ENCODE measurements at regions not wholly inside any gene's neighbourhood (a gene's known extent, or its start where the extent isn't known, plus 50 kb on each side); places are given as distances from the start of the nearest gene placed in this dataset.

DNA sequence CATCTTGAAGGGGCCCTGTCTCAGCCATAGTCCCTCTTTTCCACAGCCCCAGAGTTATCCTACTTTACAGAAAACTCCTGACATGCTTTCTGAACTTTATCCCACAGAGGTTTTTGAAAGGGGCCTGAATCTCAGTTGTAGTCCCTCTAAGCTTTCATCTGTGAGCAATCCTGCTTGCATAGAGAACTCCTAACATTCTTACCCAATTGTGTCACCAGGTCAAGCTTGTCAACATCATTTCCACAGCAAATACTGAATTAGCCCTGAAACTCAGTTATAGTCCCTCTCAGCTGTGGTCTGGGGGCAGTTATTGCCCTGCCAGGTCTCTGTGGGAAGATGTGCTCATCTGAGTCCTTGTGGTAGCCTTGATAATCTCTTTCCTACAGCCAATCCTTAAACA, 2190.3 kb upstream of the PCDH20 start:
- Histone ChIP-seq H3K4me3 (ENCODE audit: insufficient read length, low read depth) (no peak overlapping the region), H3K4me1 (ENCODE audit: insufficient read depth, insufficient read length) (no peaks in the 10 kb centered on the region), H3K36me3 (ENCODE audit: insufficient read depth, insufficient read length, low read length) (no peaks in the 10 kb centered on the region), H3K9me3 (ENCODE audit: insufficient read depth, low read length) (no peaks in the 10 kb centered on the region), H3K9ac (ENCODE audit: insufficient read length, low read depth) (no peak overlapping the region), H3K27me3 (ENCODE audit: insufficient read depth, insufficient read length) (no peaks in the 10 kb centered on the region)
- DNase-seq (ENCODE audit: low read depth, low spot score) = no peak
- TF ChIP-seq ZNF274 (IDR thresholded peaks at IDR 0.05; ENCODE audit: low read depth, low read length) (no peak), YY1 (IDR thresholded peaks at IDR 0.05; ENCODE audit: insufficient read depth, insufficient read length) (no peak), SUZ12 (IDR thresholded peaks at IDR 0.05; ENCODE audit: extremely low read depth, insufficient read depth, insufficient read length) (no peak)

DNA sequence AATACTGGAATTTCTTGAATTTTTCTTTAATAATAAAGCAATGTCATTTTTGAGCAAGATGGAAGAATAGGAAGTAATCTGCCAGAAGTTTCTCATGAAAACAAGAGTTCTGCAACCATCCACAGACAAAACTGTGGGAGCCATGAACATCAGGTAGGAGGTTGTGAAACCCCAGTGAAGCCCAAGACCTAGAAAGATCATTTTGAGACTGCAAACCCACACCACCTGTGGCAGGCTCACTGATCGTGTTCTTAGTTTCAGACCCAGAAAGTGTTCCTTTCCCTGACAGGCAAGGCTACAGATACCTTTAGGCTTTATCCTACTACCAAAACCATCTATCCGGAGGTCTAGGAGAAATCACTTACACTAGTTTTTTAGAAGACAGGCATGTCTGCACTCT, 2189.8 kb upstream of the PCDH20 start:
- no peaks in the 10 kb centered on the region for H3K4me1 ChIP-seq (ENCODE audit: insufficient read depth, insufficient read length)
- H3K9ac ChIP-seq (ENCODE audit: insufficient read length, low read depth) = no peak overlapping the region
- H3K36me3 ChIP-seq (ENCODE audit: insufficient read depth, insufficient read length, low read length) = no peaks in the 10 kb centered on the region
- H3K4me3 ChIP-seq (ENCODE audit: insufficient read length, low read depth) = no peak overlapping the region
- no peaks in the 10 kb centered on the region for H3K9me3 ChIP-seq (ENCODE audit: insufficient read depth, low read length)
- no peaks in the 10 kb centered on the region for H3K27me3 ChIP-seq (ENCODE audit: insufficient read depth, insufficient read length)
- TF ChIP-seq YY1 (IDR thresholded peaks at IDR 0.05; ENCODE audit: insufficient read depth, insufficient read length) (no peak), ZNF274 (IDR thresholded peaks at IDR 0.05; ENCODE audit: low read depth, low read length) (no peak), SUZ12 (IDR thresholded peaks at IDR 0.05; ENCODE audit: extremely low read depth, insufficient read depth, insufficient read length) (no peak)
- DNase-seq (ENCODE audit: low read depth, low spot score) = no peak

DNA sequence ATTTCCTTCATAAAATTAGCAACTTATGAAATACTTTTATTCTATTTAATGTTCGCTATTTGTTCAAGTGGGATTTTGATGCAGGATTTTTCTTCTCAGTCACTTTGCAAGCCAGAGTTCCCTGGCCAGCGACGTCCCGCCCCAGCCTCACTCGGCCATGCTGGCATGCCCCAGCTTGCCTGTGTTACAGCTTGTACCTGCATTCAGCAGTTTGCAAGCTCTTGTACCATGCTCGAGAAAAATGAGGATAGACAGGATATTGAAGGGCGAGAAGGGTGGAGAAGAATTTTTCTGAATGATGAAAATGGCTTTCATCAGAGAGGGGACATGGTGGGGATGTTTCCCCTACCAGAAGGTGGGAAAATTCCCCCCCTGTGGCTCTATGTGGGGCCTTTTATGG, 2180.2 kb upstream of the PCDH20 start:
- TF ChIP-seq SUZ12 (IDR thresholded peaks at IDR 0.05; ENCODE audit: extremely low read depth, insufficient read depth, insufficient read length) = no peak
- no peak for TF ChIP-seq ZNF274 (IDR thresholded peaks at IDR 0.05; ENCODE audit: low read depth, low read length)
- TF ChIP-seq YY1 (IDR thresholded peaks at IDR 0.05; ENCODE audit: insufficient read depth, insufficient read length) = no peak
- no peak for DNase-seq (ENCODE audit: low read depth, low spot score)
- Histone ChIP-seq H3K27me3 (ENCODE audit: insufficient read depth, insufficient read length) (no peaks in the 10 kb centered on the region), H3K9me3 (ENCODE audit: insufficient read depth, low read length) (no peaks in the 10 kb centered on the region), H3K4me3 (ENCODE audit: insufficient read length, low read depth) (no peak overlapping the region), H3K36me3 (ENCODE audit: insufficient read depth, insufficient read length, low read length) (no peaks in the 10 kb centered on the region), H3K9ac (ENCODE audit: insufficient read length, low read depth) (no peak overlapping the region), H3K4me1 (ENCODE audit: insufficient read depth, insufficient read length) (no peaks in the 10 kb centered on the region)

DNA sequence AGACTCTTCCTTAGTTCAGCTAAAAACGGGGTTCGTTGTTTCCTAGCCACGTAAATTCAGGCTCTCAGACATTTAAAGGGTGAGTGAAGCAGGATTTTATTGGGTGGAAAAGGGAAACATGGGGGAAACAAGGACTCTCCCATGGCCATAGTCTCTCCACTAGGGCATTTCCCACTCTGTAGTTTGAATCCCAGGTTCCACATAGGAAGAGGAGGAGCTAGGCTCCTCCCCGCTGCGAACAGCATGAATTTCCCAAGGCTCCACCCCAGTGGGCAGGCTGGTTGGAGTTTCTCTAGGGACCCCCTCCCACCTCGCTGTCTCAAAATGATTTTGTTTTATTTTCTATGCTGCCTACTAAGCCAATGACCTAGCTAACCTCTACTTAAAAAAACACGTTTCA, 2170.8 kb upstream of the PCDH20 start:
- H3K9ac ChIP-seq (ENCODE audit: insufficient read length, low read depth) = no peak overlapping the region
- no peaks in the 10 kb centered on the region for H3K9me3 ChIP-seq (ENCODE audit: insufficient read depth, low read length)
- no peaks in the 10 kb centered on the region for H3K4me1 ChIP-seq (ENCODE audit: insufficient read depth, insufficient read length)
- H3K36me3 ChIP-seq (ENCODE audit: insufficient read depth, insufficient read length, low read length) = no peaks in the 10 kb centered on the region
- H3K4me3 ChIP-seq (ENCODE audit: insufficient read length, low read depth) = no peak overlapping the region
- H3K27me3 ChIP-seq (ENCODE audit: insufficient read depth, insufficient read length) = no peaks in the 10 kb centered on the region
- no peak for DNase-seq (ENCODE audit: low read depth, low spot score)
- TF ChIP-seq YY1 (IDR thresholded peaks at IDR 0.05; ENCODE audit: insufficient read depth, insufficient read length) = no peak
- TF ChIP-seq SUZ12 (IDR thresholded peaks at IDR 0.05; ENCODE audit: extremely low read depth, insufficient read depth, insufficient read length) = no peak
- TF ChIP-seq ZNF274 (IDR thresholded peaks at IDR 0.05; ENCODE audit: low read depth, low read length) = no peak

DNA sequence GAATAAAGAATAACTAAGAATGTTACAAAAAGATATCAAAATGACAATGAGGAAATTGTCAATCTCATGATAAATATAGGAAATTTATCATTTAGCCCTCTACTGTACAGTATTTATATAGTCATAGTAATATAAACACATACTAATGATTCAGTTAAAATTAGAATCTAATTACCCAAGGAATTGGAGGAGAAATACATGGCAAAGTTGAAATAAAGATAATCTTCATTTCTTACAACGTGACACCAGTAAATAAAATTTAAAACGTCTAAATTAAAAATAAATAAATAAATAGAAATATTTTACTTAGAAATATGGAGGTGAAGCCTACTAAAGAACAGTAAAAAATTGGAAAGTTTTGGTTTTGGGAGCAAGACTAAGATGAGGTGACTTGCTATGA, 2163.1 kb upstream of the PCDH20 start:
- Histone ChIP-seq H3K4me3 (ENCODE audit: insufficient read length, low read depth) (no peak overlapping the region), H3K27me3 (ENCODE audit: insufficient read depth, insufficient read length) (no peaks in the 10 kb centered on the region), H3K9me3 (ENCODE audit: insufficient read depth, low read length) (no peaks in the 10 kb centered on the region), H3K9ac (ENCODE audit: insufficient read length, low read depth) (no peak overlapping the region), H3K4me1 (ENCODE audit: insufficient read depth, insufficient read length) (no peaks in the 10 kb centered on the region), H3K36me3 (ENCODE audit: insufficient read depth, insufficient read length, low read length) (no peaks in the 10 kb centered on the region)
- TF ChIP-seq ZNF274 (IDR thresholded peaks at IDR 0.05; ENCODE audit: low read depth, low read length) (no peak), YY1 (IDR thresholded peaks at IDR 0.05; ENCODE audit: insufficient read depth, insufficient read length) (no peak), SUZ12 (IDR thresholded peaks at IDR 0.05; ENCODE audit: extremely low read depth, insufficient read depth, insufficient read length) (no peak)
- DNase-seq (ENCODE audit: low read depth, low spot score) = no peak

DNA sequence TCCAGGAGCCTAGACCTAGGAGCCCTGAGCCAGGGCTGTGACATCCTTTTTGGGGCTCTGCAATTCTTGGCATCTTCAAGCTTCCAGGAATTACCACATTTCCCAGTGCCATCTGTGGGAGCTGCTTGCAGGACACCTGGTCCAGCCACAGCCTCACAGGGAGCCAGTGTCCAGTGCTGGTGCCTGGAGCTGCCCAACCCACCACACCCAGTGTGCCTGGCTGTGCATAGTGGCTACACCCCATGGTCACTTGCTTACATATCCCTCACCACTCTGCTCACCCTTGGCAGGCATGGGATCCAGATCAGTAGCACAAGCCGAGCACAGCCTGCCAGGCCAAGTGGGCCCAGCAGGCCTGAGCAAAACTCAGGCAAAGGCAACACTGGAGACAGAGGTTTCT, 2151.4 kb upstream of the PCDH20 start:
- TF ChIP-seq YY1 (IDR thresholded peaks at IDR 0.05; ENCODE audit: insufficient read depth, insufficient read length) = no peak
- no peak for TF ChIP-seq ZNF274 (IDR thresholded peaks at IDR 0.05; ENCODE audit: low read depth, low read length)
- TF ChIP-seq SUZ12 (IDR thresholded peaks at IDR 0.05; ENCODE audit: extremely low read depth, insufficient read depth, insufficient read length) = no peak
- Histone ChIP-seq H3K4me1 (ENCODE audit: insufficient read depth, insufficient read length) (no peaks in the 10 kb centered on the region), H3K9me3 (ENCODE audit: insufficient read depth, low read length) (no peaks in the 10 kb centered on the region), H3K4me3 (ENCODE audit: insufficient read length, low read depth) (no peak overlapping the region), H3K27me3 (ENCODE audit: insufficient read depth, insufficient read length) (no peaks in the 10 kb centered on the region), H3K36me3 (ENCODE audit: insufficient read depth, insufficient read length, low read length) (no peaks in the 10 kb centered on the region), H3K9ac (ENCODE audit: insufficient read length, low read depth) (no peak overlapping the region)
- DNase-seq (ENCODE audit: low read depth, low spot score) = no peak

DNA sequence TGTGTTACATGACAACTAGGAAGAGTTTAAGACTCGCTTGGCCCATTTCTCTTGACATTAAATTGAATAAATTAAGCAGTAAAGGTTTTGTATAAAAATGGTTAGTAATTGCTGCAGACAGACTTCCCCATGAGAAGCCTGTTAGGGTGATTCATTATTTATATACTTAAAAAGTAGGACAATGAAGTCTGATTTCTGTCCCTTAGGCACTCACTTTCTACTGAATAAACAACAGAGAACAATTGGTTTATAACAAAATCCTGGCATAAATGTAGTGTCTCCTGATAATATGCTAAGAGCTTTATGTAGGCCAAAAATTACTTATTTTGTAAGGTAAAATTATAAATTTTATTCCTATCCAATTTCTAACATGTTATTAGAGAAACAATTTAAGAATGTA, 2138.5 kb upstream of the PCDH20 start:
- H3K9me3 ChIP-seq (ENCODE audit: insufficient read depth, low read length) = no peaks in the 10 kb centered on the region
- no peak for TF ChIP-seq YY1 (IDR thresholded peaks at IDR 0.05; ENCODE audit: insufficient read depth, insufficient read length)
- TF ChIP-seq SUZ12 (IDR thresholded peaks at IDR 0.05; ENCODE audit: extremely low read depth, insufficient read depth, insufficient read length) = no peak
- no peak for TF ChIP-seq ZNF274 (IDR thresholded peaks at IDR 0.05; ENCODE audit: low read depth, low read length)
- no peaks in the 10 kb centered on the region for H3K27me3 ChIP-seq (ENCODE audit: insufficient read depth, insufficient read length)
- no peaks in the 10 kb centered on the region for H3K4me1 ChIP-seq (ENCODE audit: insufficient read depth, insufficient read length)
- no peak overlapping the region for H3K9ac ChIP-seq (ENCODE audit: insufficient read length, low read depth)
- H3K4me3 ChIP-seq (ENCODE audit: insufficient read length, low read depth) = no peak overlapping the region
- no peaks in the 10 kb centered on the region for H3K36me3 ChIP-seq (ENCODE audit: insufficient read depth, insufficient read length, low read length)
- DNase-seq (ENCODE audit: low read depth, low spot score) = no peak

DNA sequence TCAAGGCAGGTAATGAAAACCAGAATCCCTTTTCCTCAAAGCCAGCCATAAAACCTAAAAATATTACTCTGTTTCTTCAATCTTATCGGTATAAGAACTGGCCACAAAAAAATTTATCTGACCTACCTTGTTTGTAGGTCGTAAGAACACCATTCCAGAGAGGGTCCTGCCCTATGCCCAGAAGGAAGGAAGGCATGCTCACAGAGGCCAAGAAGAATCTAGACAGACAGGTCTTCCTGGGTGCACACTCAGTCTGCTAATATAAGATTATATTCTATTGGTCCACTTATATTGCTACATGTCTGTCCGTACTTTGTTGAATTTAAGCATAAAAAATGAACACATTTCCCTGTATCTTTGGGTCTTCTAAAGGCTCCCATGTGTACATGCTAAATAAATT, 2136.1 kb upstream of the PCDH20 start:
- Histone ChIP-seq H3K36me3 (ENCODE audit: insufficient read depth, insufficient read length, low read length) (no peaks in the 10 kb centered on the region), H3K9me3 (ENCODE audit: insufficient read depth, low read length) (no peaks in the 10 kb centered on the region), H3K9ac (ENCODE audit: insufficient read length, low read depth) (no peak overlapping the region), H3K4me1 (ENCODE audit: insufficient read depth, insufficient read length) (no peaks in the 10 kb centered on the region), H3K4me3 (ENCODE audit: insufficient read length, low read depth) (no peak overlapping the region), H3K27me3 (ENCODE audit: insufficient read depth, insufficient read length) (no peaks in the 10 kb centered on the region)
- no peak for DNase-seq (ENCODE audit: low read depth, low spot score)
- TF ChIP-seq SUZ12 (IDR thresholded peaks at IDR 0.05; ENCODE audit: extremely low read depth, insufficient read depth, insufficient read length) = no peak
- no peak for TF ChIP-seq YY1 (IDR thresholded peaks at IDR 0.05; ENCODE audit: insufficient read depth, insufficient read length)
- no peak for TF ChIP-seq ZNF274 (IDR thresholded peaks at IDR 0.05; ENCODE audit: low read depth, low read length)
